ENCODE measurements at regions not wholly inside any gene's neighbourhood (a gene's known extent, or its start where the extent isn't known, plus 50 kb on each side); places are given as distances from the start of the nearest gene placed in this dataset.

GRCh38 chr6:167465482-167465881 is 140.6 kb downstream of the TTLL2 start:
- no peak for DNase-seq (ENCODE audit: extremely low spot score)
- POLR2A ChIA-PET, result no interaction called here
- no peak for TF ChIP-seq LEF1 (IDR thresholded peaks at IDR 0.05; ENCODE audit: borderline replicate concordance)
- no peak for TF ChIP-seq PKNOX1 (IDR thresholded peaks at IDR 0.05)
- no peak for TF ChIP-seq CTBP1 (IDR thresholded peaks at IDR 0.05; ENCODE audit: borderline replicate concordance)
- TF ChIP-seq ELF4 (IDR thresholded peaks at IDR 0.05), result no peak
- CTCF ChIA-PET, result no interaction called here

- TF ChIP-seq ELF4 (IDR thresholded peaks at IDR 0.05) (no peak), CTBP1 (IDR thresholded peaks at IDR 0.05; ENCODE audit: borderline replicate concordance) (no peak), SUZ12 (IDR thresholded peaks at IDR 0.05) (no peak), NFRKB (IDR thresholded peaks at IDR 0.05) (no peak), ZNF384 (IDR thresholded peaks at IDR 0.05) (no peak), L3MBTL2 (conservative IDR thresholded peaks at IDR 0.05) (no peak), SP1 (IDR thresholded peaks at IDR 0.05) (no peak), ARNT (IDR thresholded peaks at IDR 0.05) (no peak), TARDBP (IDR thresholded peaks at IDR 0.05) (no peak), PKNOX1 (IDR thresholded peaks at IDR 0.05) (no peak)
- no peak for DNase-seq (ENCODE audit: extremely low spot score)
- ChIA-PET CTCF (no interaction called here), POLR2A (no interaction called here)
Observed at GRCh38 chr6:167467282-167467681, 142.4 kb downstream of the TTLL2 start.

- CTCF ChIA-PET, result no interaction called here
- TF ChIP-seq FOXM1 (IDR thresholded peaks at IDR 0.05; ENCODE audit: borderline replicate concordance) (no peak), ARNT (IDR thresholded peaks at IDR 0.05) (no peak), SUZ12 (IDR thresholded peaks at IDR 0.05) (no peak), FOXA1 (IDR thresholded peaks at IDR 0.05) (no peak), TARDBP (IDR thresholded peaks at IDR 0.05) (no peak), PKNOX1 (IDR thresholded peaks at IDR 0.05) (no peak), NFRKB (IDR thresholded peaks at IDR 0.05) (no peak), ZNF384 (IDR thresholded peaks at IDR 0.05) (no peak), HDGF (IDR thresholded peaks at IDR 0.05; ENCODE audit: borderline replicate concordance) (no peak)
- POLR2A ChIA-PET, result no interaction called here
- no peak for DNase-seq (ENCODE audit: extremely low spot score)
Observed at GRCh38 chr6:167467793-167468431, 143.0 kb downstream of the TTLL2 start.

- no peak for DNase-seq (ENCODE audit: extremely low spot score)
- CTCF ChIA-PET, result no interaction called here
- POLR2A ChIA-PET, result no interaction called here
- TF ChIP-seq SUZ12 (IDR thresholded peaks at IDR 0.05) (no peak), ZNF384 (IDR thresholded peaks at IDR 0.05) (no peak), ARNT (IDR thresholded peaks at IDR 0.05) (no peak), LEF1 (IDR thresholded peaks at IDR 0.05; ENCODE audit: borderline replicate concordance) (no peak), NFRKB (IDR thresholded peaks at IDR 0.05) (no peak), HDGF (IDR thresholded peaks at IDR 0.05; ENCODE audit: borderline replicate concordance) (no peak), FOXA1 (IDR thresholded peaks at IDR 0.05) (no peak)
Observed at GRCh38 chr6:167469101-167469500, 144.2 kb downstream of the TTLL2 start.

- TF ChIP-seq SP1 (IDR thresholded peaks at IDR 0.05) (no peak), BHLHE40 (IDR thresholded peaks at IDR 0.05; ENCODE audit: borderline replicate concordance) (no peak), FOXM1 (IDR thresholded peaks at IDR 0.05; ENCODE audit: borderline replicate concordance) (no peak), ZNF384 (IDR thresholded peaks at IDR 0.05) (no peak), FOXK2 (IDR thresholded peaks at IDR 0.05) (no peak), L3MBTL2 (conservative IDR thresholded peaks at IDR 0.05) (no peak), ARNT (IDR thresholded peaks at IDR 0.05) (no peak), NFRKB (IDR thresholded peaks at IDR 0.05) (no peak), FOXA1 (IDR thresholded peaks at IDR 0.05) (no peak), HDGF (IDR thresholded peaks at IDR 0.05; ENCODE audit: borderline replicate concordance) (no peak), SUZ12 (IDR thresholded peaks at IDR 0.05) (no peak), ELF4 (IDR thresholded peaks at IDR 0.05) (no peak), LEF1 (IDR thresholded peaks at IDR 0.05; ENCODE audit: borderline replicate concordance) (no peak), TARDBP (IDR thresholded peaks at IDR 0.05) (no peak), PKNOX1 (IDR thresholded peaks at IDR 0.05) (no peak), CTBP1 (IDR thresholded peaks at IDR 0.05; ENCODE audit: borderline replicate concordance) (no peak)
- no peak for DNase-seq (ENCODE audit: extremely low spot score)
- CTCF ChIA-PET, result no interaction called here
- POLR2A ChIA-PET, result no interaction called here
Observed at GRCh38 chr6:167469672-167470071, 144.8 kb downstream of the TTLL2 start.

- no peak for DNase-seq (ENCODE audit: extremely low spot score)
- TF ChIP-seq HDGF (IDR thresholded peaks at IDR 0.05; ENCODE audit: borderline replicate concordance), result no peak
- TF ChIP-seq ARNT (IDR thresholded peaks at IDR 0.05), result no peak
- no peak for TF ChIP-seq FOXA1 (IDR thresholded peaks at IDR 0.05)
- no peak for TF ChIP-seq LEF1 (IDR thresholded peaks at IDR 0.05; ENCODE audit: borderline replicate concordance)
- no peak for TF ChIP-seq SUZ12 (IDR thresholded peaks at IDR 0.05)
- no peak for TF ChIP-seq CTBP1 (IDR thresholded peaks at IDR 0.05; ENCODE audit: borderline replicate concordance)
- TF ChIP-seq ZNF384 (IDR thresholded peaks at IDR 0.05), result no peak
- no peak for TF ChIP-seq L3MBTL2 (conservative IDR thresholded peaks at IDR 0.05)
- no peak for TF ChIP-seq PKNOX1 (IDR thresholded peaks at IDR 0.05)
- no peak for TF ChIP-seq SP1 (IDR thresholded peaks at IDR 0.05)
- TF ChIP-seq FOXK2 (IDR thresholded peaks at IDR 0.05), result no peak
- no peak for TF ChIP-seq FOXM1 (IDR thresholded peaks at IDR 0.05; ENCODE audit: borderline replicate concordance)
- no peak for TF ChIP-seq BHLHE40 (IDR thresholded peaks at IDR 0.05; ENCODE audit: borderline replicate concordance)
- no peak for TF ChIP-seq TARDBP (IDR thresholded peaks at IDR 0.05)
- TF ChIP-seq NFRKB (IDR thresholded peaks at IDR 0.05), result no peak
- TF ChIP-seq ELF4 (IDR thresholded peaks at IDR 0.05), result no peak
- ChIA-PET POLR2A (no interaction called here), CTCF (interaction anchor here (0.7 kb wide), 1 partner anchor 589 kb away, joined by 3 read pairs; no protein-coding TSS in a partner anchor)
Observed at GRCh38 chr6:167470101-167470835, 145.4 kb downstream of the TTLL2 start.

Measured in HEK293T (cell line).